ENCODE measurements at regions not wholly inside any gene's neighbourhood (a gene's known extent, or its start where the extent isn't known, plus 50 kb on each side); places are given as distances from the start of the nearest gene placed in this dataset.
"Not testable (repeated sequence)": the region's sequence is repeated elsewhere in the genome, so short reads cannot be mapped to it uniquely, and the experiment has no call there.

- no peak for TF ChIP-seq POLR2AphosphoS5 (IDR thresholded peaks at IDR 0.05)
- TF ChIP-seq POLR2A (IDR thresholded peaks at IDR 0.05), result no peak
- TF ChIP-seq EP300 (IDR thresholded peaks at IDR 0.05), result no peak
- no peak for TF ChIP-seq CTCF (IDR thresholded peaks at IDR 0.05)
- H3K27ac ChIP-seq, result no peak overlapping the region
- H3K9me3 ChIP-seq, result no peaks in the 10 kb centered on the region
- peaks cover 0 to 5% (median 0%) of the 10 kb centered on the region in 3 donors for H3K4me1 ChIP-seq
- no peaks in the 10 kb centered on the region for H3K27me3 ChIP-seq
- ATAC-seq, result no peak
- no peak overlapping the region for H3K4me3 ChIP-seq
- 73 to 74% methylated on average over 7 of the region's 7 CpGs for WGBS, 2 donors (ENCODE audit: low coverage in 1 of 2)
- no peaks in the 10 kb centered on the region for H3K36me3 ChIP-seq
Measured at GRCh38 chr3:55144015-55144673, 216.3 kb upstream of the LRTM1 start.

GRCh38 chr3:55143336-55143735 lies 215.5 kb upstream of the LRTM1 start:
- WGBS, 2 donors (ENCODE audit: low coverage in 1 of 2), result 13 to 100% methylated on average over 1 of the region's 2 CpGs

GRCh38 chr3:55136291-55136690 lies 208.4 kb upstream of the LRTM1 start:
- H3K27me3 ChIP-seq, H3K9me3 ChIP-seq, H3K27ac ChIP-seq, H3K4me1 ChIP-seq, H3K4me3 ChIP-seq, H3K36me3 ChIP-seq, ATAC-seq: not testable (repeated sequence)
- WGBS, 2 donors (ENCODE audit: low coverage in 1 of 2), result 97 to 100% methylated on average over 2 to 15 of the region's 25 CpGs

More at GRCh38 chr3:55143336-55143735, 215.5 kb upstream of the LRTM1 start:
- Histone ChIP-seq H3K27me3 (no peaks in the 10 kb centered on the region), H3K4me3 (no peak overlapping the region), H3K27ac (no peak overlapping the region), H3K4me1 (peaks cover 0 to 3% (median 0%) of the 10 kb centered on the region in 3 donors), H3K9me3 (no peaks in the 10 kb centered on the region), H3K36me3 (no peaks in the 10 kb centered on the region)
- no peak for ATAC-seq
- no peak for TF ChIP-seq POLR2A (IDR thresholded peaks at IDR 0.05)
- TF ChIP-seq CTCF (IDR thresholded peaks at IDR 0.05), result no peak
- TF ChIP-seq POLR2AphosphoS5 (IDR thresholded peaks at IDR 0.05), result no peak
- TF ChIP-seq EP300 (IDR thresholded peaks at IDR 0.05), result no peak

GRCh38 chr3:55128225-55128823 lies 200.5 kb upstream of the LRTM1 start:
- WGBS, 2 donors (ENCODE audit: low coverage in 1 of 2), result 30 to 41% methylated on average over 7 to 8 of the region's 8 CpGs
- H3K27me3 ChIP-seq, result peaks cover 20% of the 10 kb centered on the region
- H3K27ac ChIP-seq, result no peak overlapping the region
- H3K36me3 ChIP-seq, result no peaks in the 10 kb centered on the region
- no peaks in the 10 kb centered on the region for H3K4me1 ChIP-seq
- TF ChIP-seq CTCF (IDR thresholded peaks at IDR 0.05) (no peak), EP300 (IDR thresholded peaks at IDR 0.05) (no peak), POLR2AphosphoS5 (IDR thresholded peaks at IDR 0.05) (no peak), POLR2A (IDR thresholded peaks at IDR 0.05) (no peak)
- H3K9me3 ChIP-seq, result no peaks in the 10 kb centered on the region
- H3K4me3 ChIP-seq, result no peak overlapping the region
- no peak for ATAC-seq

- H3K27ac ChIP-seq, result no peak overlapping the region
- no peaks in the 10 kb centered on the region for H3K36me3 ChIP-seq
- peaks cover 20% of the 10 kb centered on the region for H3K27me3 ChIP-seq
- no peaks in the 10 kb centered on the region for H3K9me3 ChIP-seq
- H3K4me3 ChIP-seq, result no peak overlapping the region
- ATAC-seq, result no peak
- TF ChIP-seq EP300 (IDR thresholded peaks at IDR 0.05), result no peak
- TF ChIP-seq CTCF (IDR thresholded peaks at IDR 0.05), result no peak
- no peaks in the 10 kb centered on the region for H3K4me1 ChIP-seq
- WGBS, 2 donors (ENCODE audit: low coverage in 1 of 2), result 37 to 47% methylated on average over 4 of the region's 4 CpGs
Measured at GRCh38 chr3:55127565-55127964, 199.7 kb upstream of the LRTM1 start.
